Chondrocyte (in vitro differentiated cells): ENCODE measurements at regions not wholly inside any gene's neighbourhood (a gene's known extent, or its start where the extent isn't known, plus 50 kb on each side); places are given as distances from the start of the nearest gene placed in this dataset.

Experiments
- DNase-seq: peaks from one replicate; pipeline ENCODE4 v3.0.0; 2021; ENCODE audit warnings: mixed read lengths, low spot score
- H3K27ac Mint-ChIP-seq: one replicate; pipeline ENCODE4 v1.8.0; 2021; ENCODE audit warnings: mild to moderate bottlenecking, moderate library complexity, mixed read lengths; ENCODE audit not compliant: unreplicated experiment
- H3K27me3 Mint-ChIP-seq: 2 replicates; pipeline ENCODE4 v1.8.0; 2021; ENCODE audit warnings: low read depth, mixed read lengths
- H3K36me3 Mint-ChIP-seq: 2 replicates; pipeline ENCODE4 v1.8.0; 2021; ENCODE audit warnings: low read depth, mixed read lengths
- H3K4me1 Mint-ChIP-seq: 2 replicates; pipeline ENCODE4 v1.8.0; 2021; ENCODE audit warnings: low read depth, mild to moderate bottlenecking, mixed read lengths
- H3K4me3 Mint-ChIP-seq: one replicate; pipeline ENCODE4 v1.8.0; 2021; ENCODE audit warnings: mild to moderate bottlenecking, moderate library complexity, mixed read lengths; ENCODE audit not compliant: unreplicated experiment
- H3K9me3 Mint-ChIP-seq: 2 replicates; pipeline ENCODE4 v1.8.0; 2021; ENCODE audit warnings: low read depth, mixed read lengths
- TF ChIP-seq, protein P1 (sequence below): fragments of 200-600 bp; sonication (generic); IDR thresholded peaks from 2 replicates; pipeline ENCODE4 v1.5.0; 2021; ENCODE audit warnings: antibody characterized with exemption, mild to moderate bottlenecking, moderate library complexity

DNA sequence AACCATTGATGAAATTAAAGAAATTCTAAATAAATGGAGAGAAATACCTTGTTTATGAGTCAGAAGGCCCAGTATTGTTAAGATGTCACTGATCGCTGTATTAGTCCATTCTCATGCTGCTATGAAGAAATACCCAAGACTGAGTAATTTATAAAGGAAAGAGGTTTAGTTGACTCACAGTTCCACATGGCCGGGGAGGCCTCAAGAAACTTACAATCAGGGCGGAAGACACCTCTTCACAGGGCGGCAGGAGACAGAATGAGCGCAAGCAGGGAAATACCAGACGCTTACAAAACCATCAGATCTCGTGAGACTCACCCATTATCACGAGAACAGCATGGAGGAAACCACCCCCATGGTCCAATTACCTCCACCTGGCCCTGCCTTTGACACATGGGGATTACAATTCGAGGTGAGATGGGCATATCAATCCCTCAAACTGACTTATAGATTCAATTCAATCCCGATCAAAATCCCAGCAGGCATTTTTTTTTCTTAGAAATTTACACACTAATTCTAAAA lies 157.2 kb downstream of the ENGASE start:
- TF ChIP-seq, protein P1, sequence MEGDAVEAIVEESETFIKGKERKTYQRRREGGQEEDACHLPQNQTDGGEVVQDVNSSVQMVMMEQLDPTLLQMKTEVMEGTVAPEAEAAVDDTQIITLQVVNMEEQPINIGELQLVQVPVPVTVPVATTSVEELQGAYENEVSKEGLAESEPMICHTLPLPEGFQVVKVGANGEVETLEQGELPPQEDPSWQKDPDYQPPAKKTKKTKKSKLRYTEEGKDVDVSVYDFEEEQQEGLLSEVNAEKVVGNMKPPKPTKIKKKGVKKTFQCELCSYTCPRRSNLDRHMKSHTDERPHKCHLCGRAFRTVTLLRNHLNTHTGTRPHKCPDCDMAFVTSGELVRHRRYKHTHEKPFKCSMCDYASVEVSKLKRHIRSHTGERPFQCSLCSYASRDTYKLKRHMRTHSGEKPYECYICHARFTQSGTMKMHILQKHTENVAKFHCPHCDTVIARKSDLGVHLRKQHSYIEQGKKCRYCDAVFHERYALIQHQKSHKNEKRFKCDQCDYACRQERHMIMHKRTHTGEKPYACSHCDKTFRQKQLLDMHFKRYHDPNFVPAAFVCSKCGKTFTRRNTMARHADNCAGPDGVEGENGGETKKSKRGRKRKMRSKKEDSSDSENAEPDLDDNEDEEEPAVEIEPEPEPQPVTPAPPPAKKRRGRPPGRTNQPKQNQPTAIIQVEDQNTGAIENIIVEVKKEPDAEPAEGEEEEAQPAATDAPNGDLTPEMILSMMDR: no peak
- no peak overlapping the region for H3K27ac Mint-ChIP-seq
- H3K4me1 Mint-ChIP-seq: no peaks in the 10 kb centered on the region
- H3K27me3 Mint-ChIP-seq: peaks cover 23% of the 10 kb centered on the region
- no peak for DNase-seq
- no peak overlapping the region for H3K4me3 Mint-ChIP-seq
- H3K9me3 Mint-ChIP-seq: peaks cover 9% of the 10 kb centered on the region
- no peaks in the 10 kb centered on the region for H3K36me3 Mint-ChIP-seq

DNA sequence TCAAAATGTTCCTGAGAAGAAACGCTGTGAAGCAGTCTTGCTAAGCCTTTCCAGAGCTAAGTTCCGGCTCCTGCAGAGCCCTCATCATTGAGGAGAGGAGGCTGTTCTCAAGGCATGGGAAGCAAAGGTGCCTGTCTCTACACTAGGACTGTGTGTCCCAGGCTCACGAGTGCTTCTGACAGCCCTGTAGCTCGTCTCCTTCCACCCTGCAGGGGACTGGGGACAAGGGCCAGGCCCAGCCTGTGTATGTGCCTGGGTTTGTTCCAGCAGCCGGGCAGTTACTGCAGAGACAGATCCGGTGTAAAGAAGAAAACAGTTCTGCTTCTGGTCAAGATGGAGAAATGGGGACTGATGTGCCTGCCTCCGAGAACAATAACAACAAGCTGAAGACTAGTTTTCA lies 156.0 kb downstream of the ENGASE start:
- DNase-seq: no peak
- TF ChIP-seq, protein P1: no peak
- no peaks in the 10 kb centered on the region for H3K4me1 Mint-ChIP-seq
- H3K27me3 Mint-ChIP-seq: peaks cover 29% of the 10 kb centered on the region
- no peak overlapping the region for H3K27ac Mint-ChIP-seq
- H3K9me3 Mint-ChIP-seq: peaks cover 9% of the 10 kb centered on the region
- no peak overlapping the region for H3K4me3 Mint-ChIP-seq
- no peaks in the 10 kb centered on the region for H3K36me3 Mint-ChIP-seq

DNA sequence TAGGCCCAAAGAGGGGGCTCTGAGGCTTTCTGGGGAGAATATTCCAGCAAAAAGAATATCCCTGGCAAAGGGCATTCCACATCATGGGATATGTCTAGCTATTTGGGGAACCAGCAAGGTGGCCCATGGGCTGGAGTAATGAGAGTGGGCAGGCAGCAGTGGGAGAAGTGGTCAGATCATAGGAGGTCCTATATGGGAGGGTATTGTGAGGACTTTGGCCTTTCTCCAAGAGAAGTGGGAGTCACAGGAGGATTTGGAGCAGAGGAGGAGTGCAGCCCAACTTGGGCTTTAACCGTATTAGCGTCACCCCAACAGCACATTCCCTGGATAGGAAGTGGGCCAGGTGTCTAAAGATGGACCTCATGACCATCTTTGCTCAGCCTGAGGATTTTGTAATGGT lies 151.4 kb downstream of the ENGASE start:
- no peak for DNase-seq
- H3K27ac Mint-ChIP-seq: no peak overlapping the region
- no peaks in the 10 kb centered on the region for H3K36me3 Mint-ChIP-seq
- H3K9me3 Mint-ChIP-seq: no peaks in the 10 kb centered on the region
- peaks cover 41% of the 10 kb centered on the region for H3K27me3 Mint-ChIP-seq
- TF ChIP-seq, protein P1: no peak
- no peaks in the 10 kb centered on the region for H3K4me1 Mint-ChIP-seq
- no peak overlapping the region for H3K4me3 Mint-ChIP-seq

DNA sequence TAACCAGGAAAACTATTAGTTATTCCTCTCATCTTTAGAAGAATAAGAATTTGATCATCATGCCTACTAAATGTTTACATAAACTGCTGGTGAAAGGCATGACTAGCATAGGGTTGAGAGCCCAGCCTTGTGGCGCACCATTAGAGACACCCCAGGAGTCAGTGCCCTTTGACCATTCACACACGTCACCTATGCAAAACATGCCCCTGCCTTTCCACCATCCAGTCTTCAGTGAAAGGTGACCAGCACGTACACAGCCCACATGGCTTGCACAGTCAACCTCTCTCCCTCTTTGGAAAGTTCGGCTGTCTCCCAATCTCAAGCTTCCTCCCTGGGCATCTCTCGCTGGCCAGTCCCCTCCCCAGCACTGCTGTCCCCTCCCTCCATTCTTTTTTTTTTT lies 150.3 kb downstream of the ENGASE start:
- DNase-seq: no peak
- no peak overlapping the region for H3K4me3 Mint-ChIP-seq
- TF ChIP-seq, protein P1: no peak
- H3K4me1 Mint-ChIP-seq: peaks cover 3% of the 10 kb centered on the region
- H3K36me3 Mint-ChIP-seq: no peaks in the 10 kb centered on the region
- H3K27me3 Mint-ChIP-seq: peaks cover 46% of the 10 kb centered on the region
- H3K27ac Mint-ChIP-seq: no peak overlapping the region
- no peaks in the 10 kb centered on the region for H3K9me3 Mint-ChIP-seq

DNA sequence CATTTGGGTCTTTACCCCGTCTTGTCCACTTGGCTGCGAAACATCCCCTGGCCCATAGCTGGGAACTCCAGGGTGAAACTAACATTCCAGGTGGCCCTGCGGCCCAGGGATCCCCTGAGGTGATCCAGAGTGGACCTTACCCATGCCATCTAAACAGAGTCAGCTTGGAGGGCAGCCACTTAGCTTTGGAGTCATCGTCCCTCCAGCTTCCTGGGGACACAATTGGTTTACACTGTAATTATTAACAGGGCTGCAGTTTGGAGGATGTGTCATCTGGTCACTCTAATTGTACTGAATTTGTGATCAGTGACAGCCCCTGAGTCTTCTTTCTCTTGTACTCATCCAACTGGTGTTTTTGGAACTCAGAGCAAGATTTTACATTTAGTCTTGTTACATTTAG lies 149.9 kb downstream of the ENGASE start:
- Mint-ChIP-seq H3K4me1 (peaks cover 3% of the 10 kb centered on the region), H3K27me3 (peaks cover 46% of the 10 kb centered on the region), H3K36me3 (no peaks in the 10 kb centered on the region), H3K9me3 (no peaks in the 10 kb centered on the region), H3K4me3 (no peak overlapping the region), H3K27ac (no peak overlapping the region)
- TF ChIP-seq, protein P1: no peak
- no peak for DNase-seq
